GM21515 (cell line): ENCODE measurements at regions not wholly inside any gene's neighbourhood (a gene's known extent, or its start where the extent isn't known, plus 50 kb on each side); places are given as distances from the start of the nearest gene placed in this dataset.

Source experiments
- ATAC-seq: cut with Tn5 transposase; IDR thresholded peaks from one replicate; pipeline ENCODE4 v1.9.1; 2021; ENCODE audit not compliant: unreplicated experiment

DNA sequence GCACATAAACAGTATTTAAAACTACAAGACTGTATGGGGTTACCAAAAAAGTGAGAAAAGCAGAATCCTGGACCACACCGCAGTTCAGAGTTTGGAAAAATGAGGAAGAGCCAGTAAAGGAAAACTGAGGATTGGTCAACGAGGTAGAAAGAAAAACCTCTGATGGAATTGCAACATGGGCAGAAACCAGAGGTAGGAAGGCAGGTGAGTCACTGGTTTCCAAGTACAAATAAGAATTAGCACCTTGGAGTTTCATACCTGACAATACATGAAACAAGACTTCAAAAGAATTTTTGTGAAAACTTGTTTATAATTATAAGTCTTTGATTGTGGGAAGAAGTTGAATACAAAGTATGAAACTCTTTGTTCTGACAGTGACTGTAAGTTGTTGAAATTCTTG, 533.7 kb upstream of the DAB1 start:
- ATAC-seq = no peak

DNA sequence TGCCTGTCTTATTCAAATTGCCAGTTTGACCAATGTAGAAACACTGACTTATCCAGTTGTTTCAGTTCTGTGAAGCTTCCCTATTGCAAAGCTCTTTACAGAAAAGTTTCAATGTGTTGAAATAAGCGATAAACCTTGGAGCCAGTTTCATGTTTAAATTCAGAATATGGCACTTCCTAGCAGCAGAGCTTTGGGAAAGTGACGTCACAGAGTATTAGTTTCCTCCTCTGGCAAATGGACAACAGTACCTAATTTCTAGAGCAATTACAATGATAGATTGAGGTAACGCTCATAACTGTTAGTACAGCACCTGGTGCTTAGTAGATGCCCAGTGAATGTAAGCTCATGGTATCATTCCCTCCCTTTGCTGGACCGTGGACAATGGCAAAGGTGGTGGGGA, 527.5 kb upstream of the DAB1 start:
- ATAC-seq = no peak

DNA sequence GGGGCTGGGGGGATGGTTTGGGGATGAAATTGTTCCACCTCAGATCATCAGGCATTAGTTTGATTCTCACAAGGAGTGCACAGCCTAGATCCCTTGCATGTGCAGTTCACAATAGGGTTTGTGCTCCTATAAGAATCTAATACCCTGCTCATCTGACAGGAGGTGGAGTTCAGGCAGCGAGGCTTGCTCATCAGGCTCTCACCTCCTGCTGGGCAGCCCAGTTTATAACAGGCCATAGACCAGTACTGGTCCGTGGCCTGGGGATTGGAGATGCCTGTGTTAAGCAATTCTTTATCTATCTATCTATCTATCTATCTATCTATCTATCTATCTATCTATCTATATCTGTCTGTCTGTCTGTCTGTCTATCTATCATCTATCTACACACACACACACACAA, 525.3 kb upstream of the DAB1 start:
- no peak for ATAC-seq

DNA sequence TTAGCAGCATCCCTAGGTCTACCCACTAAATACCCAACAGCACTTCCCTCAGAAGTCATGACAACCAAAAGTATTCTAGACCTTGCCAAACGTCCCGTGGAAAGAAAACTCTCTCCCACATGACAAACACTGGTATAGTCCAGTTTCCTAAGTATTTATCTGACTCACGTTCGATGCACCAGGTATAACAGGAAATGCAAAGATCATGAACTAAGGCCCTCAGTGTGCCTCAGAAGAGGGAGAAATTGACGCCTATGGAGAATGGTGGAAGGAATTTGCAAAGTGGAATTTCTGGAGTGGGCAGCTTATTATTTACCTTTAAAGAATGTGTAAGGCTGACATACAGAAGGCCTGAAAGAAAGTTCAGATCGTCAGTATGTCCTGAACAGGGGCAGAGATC, 523.6 kb upstream of the DAB1 start:
- ATAC-seq = no peak

DNA sequence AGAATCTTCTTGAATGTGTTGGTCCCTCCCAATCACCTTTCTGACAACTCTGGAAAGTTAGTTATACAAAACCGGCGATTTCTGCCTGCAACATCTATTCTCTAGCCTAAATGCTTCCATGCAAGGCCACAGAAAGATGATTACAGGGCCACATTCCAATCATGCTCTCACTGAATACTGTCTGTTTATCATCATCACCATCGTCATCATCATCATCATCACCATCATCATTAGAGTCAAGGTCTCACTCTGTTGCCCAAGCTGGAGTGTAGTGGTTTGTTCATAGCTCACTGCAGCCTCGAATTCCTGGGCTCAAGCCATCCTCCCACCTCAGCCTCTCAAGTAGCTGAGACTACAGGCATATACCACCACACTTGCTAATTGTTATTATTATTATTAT, 521.2 kb upstream of the DAB1 start:
- ATAC-seq = no peak

DNA sequence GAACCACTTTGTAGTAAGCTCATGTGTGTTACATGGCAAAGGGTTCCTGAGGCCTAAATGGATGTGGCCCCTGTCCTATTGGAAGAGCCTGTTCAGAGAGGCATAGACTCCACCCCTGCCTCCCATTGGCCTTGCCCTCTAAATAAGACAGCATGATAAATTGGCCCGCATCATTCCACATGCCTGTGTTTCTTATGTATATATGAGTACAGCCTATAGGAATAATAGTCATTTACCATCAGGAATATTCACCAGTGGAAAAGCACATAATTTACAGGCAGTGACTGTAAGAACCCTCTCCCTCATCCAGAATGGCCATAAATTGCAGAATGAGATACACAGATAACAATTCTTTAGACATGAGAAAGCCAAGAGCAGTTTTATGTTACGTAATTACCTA, 519.5 kb upstream of the DAB1 start:
- no peak for ATAC-seq

DNA sequence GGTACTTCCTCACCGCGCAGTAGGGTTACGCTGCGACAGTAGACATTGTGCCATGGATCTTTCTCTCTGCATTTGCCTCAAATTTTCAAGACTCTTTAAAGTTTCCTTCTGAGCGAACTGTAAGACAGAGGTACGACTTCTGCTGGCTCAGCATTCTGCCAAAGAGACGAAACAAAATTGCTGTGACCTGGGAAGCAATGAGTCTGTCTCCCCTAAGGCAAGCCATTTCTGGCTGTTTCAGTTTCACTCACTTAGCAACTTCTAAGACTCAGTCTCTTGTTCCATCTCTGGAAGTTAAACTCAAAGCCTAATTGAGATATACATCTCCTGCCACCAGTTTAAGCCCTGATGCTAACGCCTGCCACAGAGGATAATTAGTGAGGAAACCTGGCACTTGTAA, 510.9 kb upstream of the DAB1 start:
- ATAC-seq = no peak

DNA sequence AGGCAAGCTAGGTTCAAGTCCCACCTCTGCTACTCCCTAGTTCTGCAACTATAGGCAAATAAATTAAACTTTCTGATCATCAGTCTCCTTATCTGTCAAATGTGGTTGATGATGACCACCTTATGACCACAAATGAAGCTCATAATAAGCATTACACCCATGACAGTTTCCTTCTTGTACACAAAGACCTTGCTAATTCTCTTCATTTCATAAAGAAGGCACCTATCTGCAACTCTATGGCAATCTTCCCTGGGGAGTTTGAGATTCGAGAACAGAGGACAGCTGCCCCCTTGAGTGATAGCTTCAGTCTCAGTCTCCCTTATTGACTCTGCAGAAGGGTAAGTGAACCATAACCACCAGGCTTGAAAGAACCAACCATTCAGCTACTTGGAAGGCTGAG, 503.1 kb upstream of the DAB1 start:
- no peak for ATAC-seq

DNA sequence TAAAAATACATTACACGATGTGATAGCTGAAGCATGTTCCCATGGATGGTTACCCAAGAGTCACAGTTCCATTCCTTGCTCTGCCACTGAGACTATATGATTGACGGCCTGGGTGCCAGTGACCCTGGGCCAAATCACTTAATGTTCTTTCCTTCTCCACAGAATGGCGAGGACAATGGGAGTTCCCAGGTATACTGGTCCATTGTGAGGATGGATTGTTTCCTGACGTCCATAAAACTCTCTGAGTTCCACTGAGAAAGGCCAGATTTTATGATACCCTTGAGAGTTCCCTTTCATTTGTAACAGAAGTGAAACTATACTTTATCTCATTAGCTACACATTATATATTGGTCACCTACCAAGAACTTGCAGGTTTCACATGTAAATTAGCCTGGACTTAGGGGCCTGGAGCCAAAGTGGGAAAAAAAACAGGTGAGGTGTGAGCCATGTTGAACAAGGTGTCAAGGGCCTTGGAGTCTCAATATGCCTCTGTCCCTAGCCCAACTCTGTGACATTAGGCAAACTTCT, 502.2 kb upstream of the DAB1 start:
- no peak for ATAC-seq

DNA sequence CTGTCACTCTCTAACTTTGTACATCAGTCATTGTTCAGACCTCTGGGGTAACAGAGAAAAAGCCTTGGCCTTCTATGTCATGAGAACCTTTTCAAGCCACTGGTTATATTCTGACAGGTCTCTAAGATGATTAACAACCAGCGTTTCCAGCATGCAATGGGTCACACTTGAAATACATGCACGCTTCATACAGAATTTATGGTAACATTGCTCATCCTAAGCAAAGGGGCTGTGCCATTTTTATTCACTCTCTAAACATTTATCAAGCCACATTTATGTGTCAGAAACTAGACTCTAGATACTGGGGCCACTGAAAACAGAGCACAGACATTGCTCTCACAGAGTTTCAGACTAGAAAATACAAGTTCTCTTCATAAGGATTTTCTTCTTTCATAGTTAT, 501.4 kb upstream of the DAB1 start:
- no peak for ATAC-seq

DNA sequence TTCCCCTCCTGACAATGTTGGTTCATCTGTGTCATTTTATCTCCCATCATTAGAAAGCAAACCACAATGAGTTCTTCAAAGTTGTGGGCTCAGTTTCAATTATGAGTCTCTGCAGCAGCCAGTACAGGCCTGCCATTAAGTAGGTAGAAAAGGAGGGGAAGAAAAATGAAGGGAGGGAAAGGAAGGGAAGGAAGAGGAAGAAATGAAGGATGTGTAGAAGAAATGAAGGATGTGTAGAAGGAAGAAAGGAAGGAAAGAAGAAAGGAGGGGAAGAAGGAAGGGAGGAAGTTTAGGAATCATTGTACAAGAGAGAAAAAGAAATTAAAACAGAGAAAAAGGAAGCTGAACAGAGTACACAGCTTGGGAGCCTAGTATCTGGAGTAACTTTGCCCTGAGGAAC, 498.3 kb upstream of the DAB1 start:
- no peak for ATAC-seq

DNA sequence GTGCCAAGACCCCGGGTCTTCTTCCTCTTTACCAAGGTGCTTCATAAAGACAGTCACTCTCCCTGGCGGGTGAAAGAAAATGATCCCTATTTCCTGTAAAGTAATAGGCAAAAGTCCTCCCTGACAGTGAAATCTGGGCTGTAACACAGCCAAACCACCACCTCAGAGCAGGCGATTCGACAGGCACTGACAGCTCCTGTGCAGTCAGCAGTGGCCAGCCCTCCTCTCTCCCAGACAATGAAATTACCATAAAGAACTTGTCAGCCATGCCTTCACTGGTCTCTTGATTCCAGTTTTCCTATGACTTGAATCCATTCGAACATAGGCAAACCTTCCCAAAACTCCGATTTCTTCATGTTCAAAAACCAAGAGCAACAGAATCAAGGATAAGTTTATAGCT, 492.2 kb upstream of the DAB1 start:
- no peak for ATAC-seq

DNA sequence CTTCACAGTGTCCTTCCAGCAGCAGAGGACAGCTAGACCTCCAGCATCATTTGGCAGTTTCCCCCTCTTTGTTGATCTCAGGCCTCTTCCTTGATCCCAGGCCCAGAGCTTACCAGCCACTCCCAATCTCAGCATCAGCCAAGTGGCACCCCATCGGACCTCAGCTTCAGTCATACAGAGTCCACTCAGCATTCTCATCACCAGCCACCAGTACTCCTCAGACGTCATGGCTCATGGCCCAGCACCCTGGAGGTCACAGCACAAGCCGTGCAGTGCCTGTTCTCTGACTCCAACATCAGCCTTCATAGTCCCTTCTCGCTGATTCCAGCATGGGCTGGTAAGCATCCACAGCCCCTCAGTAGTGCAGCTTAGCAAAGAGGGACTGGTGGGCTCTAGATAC, 487.6 kb upstream of the DAB1 start:
- ATAC-seq = no peak

DNA sequence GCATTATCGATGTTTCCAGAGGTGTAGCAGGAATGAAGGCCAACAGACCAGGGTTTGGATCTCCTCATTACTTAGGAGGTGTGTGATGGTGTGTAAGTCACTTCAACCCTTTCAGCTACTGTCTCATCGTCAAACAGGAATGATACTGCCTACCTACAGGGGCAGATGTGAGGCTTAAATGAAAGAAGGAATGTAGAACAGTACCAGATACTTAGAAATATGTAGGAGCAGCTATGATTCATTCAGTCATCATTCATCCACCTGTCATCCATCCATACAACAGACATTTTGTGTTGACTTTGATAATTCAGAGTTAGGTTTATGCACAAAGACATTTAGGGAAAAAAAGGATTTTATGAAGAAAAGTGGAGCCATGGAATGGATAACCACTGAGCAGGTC, 486.9 kb upstream of the DAB1 start:
- no peak for ATAC-seq

DNA sequence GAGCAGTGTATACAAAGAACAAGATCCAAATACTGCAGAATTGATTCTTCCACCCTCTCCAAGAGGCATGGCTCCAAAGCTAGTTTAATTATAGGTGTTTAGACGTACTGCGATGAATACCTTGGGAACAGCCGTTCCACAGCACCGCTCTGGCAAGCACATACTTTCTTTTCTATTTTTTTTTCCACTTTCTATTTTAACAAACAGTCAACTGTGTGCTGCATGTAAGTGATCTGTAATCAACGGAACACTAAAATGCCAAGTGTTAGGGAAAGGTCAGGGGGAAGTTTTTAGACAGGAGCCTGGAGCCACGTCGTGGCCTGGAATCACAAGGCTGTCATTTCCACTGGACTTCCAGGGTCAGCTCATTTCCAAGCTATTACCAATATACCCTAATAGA, 486.4 kb upstream of the DAB1 start:
- ATAC-seq = no peak

DNA sequence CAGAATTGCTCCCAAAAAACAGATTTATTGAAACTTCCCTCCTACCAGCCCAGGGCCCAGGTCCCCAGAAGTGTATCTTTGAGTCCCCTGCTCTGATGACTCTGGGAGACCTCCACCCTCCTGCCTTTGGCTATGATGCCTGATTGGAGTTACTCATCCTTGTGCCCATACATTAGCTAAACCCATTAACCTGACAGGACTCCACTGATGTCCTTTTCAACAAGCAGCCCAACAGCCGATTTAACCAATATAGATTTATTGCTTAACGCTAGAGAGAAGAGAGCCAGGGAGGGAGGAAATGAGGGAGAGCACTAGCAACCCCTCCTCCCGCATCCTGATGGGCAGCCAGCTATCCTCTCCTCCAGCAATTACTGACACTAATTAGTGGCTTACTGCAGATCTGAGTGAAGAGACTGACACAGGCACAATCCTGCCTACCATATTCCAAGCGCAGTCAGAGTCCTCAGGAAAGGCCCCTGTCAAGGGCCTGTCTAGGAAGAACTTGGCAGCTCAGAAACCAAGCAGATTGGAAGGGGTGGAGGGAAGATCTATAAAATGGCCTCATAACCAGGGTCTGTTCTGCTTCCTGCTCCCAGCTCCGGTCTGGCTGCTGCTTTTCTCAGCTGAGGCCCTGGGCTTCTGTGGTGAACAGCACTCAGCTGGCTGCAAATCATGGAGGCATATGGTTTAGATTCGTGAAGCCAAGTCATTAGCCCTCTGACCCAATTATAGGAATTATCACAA, 484.5 kb upstream of the DAB1 start:
- ATAC-seq = no peak

DNA sequence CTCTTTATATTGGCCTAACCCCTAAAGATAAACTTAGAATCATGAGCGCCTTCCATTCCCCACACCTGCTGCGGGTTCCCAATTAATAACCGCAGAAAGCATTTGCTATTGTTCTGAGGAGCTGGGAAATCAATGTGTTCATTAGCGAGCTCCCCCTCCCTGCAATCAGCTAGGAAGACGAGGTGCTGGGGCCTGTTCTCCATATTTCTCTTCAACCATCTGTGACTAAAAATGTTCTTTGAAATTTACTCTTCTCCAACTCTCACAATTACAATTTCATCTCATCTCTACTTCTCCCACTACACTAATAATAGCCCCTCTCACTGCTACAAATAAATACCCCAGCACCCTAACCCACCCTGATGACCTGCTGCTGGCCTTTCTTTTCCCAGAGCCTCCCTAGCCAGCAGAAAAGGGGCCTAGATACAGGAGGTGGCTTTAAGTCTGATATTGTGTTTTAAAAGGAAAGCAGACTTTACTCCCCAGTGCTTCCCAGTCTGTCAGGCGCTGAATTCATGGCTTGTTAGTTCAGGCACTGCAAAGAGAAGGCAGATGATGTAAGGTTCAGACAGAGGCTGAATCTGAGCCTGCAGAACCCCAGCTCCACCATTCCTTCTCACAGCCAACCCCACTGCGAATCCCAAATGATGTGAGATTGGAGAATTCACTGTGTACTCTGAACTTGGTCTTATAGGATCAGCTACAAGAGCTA, 477.5 kb upstream of the DAB1 start:
- no peak for ATAC-seq

DNA sequence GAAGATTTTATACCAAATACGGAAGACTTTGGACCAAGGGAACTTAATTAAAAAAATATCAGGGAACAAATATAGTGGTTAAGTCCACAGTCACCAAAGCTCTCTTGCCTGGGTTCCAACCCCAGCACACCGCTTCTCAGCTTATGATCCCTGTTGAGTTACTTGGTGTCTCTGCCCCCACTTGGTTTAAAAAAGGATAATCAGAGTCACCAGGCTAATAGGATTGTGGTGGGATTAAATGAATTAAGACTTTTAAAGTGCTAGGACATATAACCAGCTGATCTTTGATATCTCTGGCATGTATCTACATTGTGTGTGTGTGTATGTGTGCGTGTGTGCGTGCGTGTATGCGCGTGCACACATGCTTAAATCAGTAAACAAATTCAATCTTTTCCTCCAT, 474.7 kb upstream of the DAB1 start:
- ATAC-seq = no peak

DNA sequence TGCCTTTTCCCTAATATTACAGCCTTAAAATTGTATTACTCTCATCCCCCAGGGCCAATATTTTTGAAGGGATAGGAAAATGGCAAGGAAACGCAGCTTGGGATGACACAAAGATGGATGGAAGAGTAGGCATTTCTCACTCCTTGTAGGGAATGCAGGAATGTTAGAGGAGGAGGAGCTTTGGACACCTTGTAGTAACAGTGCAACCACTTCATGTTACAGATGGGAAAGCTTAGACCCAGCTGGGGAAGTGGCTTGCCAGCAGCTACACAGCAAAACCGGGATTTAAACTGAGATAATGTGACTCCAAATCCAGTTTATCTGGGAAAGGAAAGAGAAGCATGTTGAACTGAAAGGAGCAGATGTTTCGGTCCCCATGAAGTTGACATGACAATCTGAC, 473.7 kb upstream of the DAB1 start:
- ATAC-seq = no peak

DNA sequence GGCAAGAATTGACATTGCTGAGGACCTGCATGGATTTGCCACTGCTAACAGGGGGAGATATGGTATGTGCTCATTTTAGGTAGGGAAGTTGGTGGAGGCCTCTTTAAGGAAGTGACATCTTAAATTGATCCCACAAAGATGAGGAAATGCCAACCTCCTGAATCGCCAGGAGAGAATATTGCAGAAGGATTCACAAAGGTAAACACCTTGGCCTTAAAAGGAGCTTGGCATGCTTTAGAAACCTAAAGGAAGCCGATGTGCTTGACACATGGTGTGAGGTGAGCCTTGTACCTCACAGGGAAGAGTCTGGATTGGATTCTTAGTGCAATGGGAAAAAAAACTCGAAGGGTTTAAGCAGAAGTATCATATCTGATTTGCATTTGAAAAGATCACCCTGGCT, 470.5 kb upstream of the DAB1 start:
- no peak for ATAC-seq

DNA sequence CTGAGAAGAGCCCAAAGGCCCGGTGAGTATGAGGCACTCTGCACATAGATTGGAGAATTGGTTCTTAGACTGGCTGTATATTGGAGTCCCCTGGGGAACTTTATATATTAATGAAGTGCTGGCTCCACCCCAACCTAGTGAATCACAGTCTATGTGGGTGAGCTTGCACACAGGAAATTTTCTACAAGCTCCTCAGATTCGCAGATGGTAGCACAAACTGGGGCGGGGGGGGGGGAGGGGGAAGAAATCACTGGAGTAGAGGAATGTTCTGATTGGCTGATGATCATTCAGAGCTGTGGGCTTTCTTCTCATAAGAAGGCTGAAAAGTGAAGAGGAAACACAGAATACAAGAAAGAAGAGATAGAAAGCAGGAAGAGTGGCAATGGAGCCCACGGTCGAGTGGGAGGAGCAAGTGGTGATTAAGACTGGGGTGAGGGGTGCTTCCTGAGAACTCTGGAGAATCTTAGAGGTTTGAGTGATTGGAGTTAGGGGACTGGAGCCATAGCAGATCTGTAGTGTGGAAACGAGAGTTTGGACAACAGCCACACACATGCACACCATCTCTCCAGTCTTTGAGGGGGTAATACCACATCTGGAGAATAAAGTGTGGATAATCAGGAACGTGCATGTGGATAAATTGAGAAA, 465.9 kb upstream of the DAB1 start:
- ATAC-seq = no peak

DNA sequence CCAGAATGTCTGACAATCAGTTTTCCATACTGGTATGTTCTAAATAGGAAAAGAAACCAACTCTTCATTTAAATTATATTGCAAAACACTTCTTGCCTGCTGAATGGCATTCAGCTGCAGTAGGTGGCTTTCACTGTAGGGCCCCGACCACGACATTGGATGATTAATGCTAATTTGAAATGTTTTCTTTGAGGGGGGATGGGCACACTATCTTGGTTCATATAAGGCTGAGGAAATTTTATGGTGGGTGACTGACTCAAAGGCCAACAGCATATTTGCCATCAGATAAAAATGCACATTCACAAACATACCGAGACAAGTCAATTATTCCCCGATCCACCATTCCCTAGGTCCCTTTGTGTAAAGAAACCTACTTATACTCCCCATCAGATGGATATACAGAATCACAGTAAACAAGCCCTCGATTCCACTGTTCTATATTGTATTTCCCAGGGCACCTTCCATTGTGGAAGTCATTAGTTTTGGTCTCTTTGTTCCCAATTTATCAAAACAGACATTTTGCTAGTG, 464.2 kb upstream of the DAB1 start:
- ATAC-seq = no peak
